Left lung (tissue), 4 donors: ENCODE measurements at regions not wholly inside any gene's neighbourhood (a gene's known extent, or its start where the extent isn't known, plus 50 kb on each side); places are given as distances from the start of the nearest gene placed in this dataset.

Experiments
- ATAC-seq: fragments of 200-7000 bp; cut with Tn5 transposase; one replicate; pipeline ENCODE4 v1.9.1; 2020; ENCODE audit warnings: moderate library complexity
- DNase-seq, 4 donors: peaks; one replicate each; pipeline ENCODE4 v3.0.0-alpha.2; 2013 to 2020
- H3K27ac ChIP-seq, 2 donors: fragments of 200-600 bp; sonication (generic) in 1 of 2; one replicate each; pipeline versions ENCODE4 v1.5.0 to v1.8.0; 2020 to 2021
- H3K27me3 ChIP-seq, 2 donors: fragments of 200-600 bp; sonication (generic) in 1 of 2; one replicate each; pipeline versions ENCODE4 v1.5.0 to v1.8.0; 2020 to 2021
- H3K36me3 ChIP-seq, 2 donors: fragments of 200-600 bp; sonication (generic) in 1 of 2; one replicate each; pipeline versions ENCODE4 v1.5.0 to v1.8.0; 2020 to 2021
- H3K4me1 ChIP-seq, 2 donors: fragments of 200-600 bp; one replicate each; pipeline ENCODE4 v1.8.0; 2021
- H3K4me3 ChIP-seq, 2 donors: fragments of 200-600 bp; sonication (generic) in 1 of 2; one replicate each; pipeline versions ENCODE4 v1.5.0 to v1.8.0; 2020 to 2021; ENCODE audit warnings: mild to moderate bottlenecking in 1 of 2
- H3K9me3 ChIP-seq, 2 donors: fragments of 200-600 bp; sonication (generic) in 1 of 2; one replicate each; pipeline versions ENCODE4 v1.5.0 to v1.8.0; 2020 to 2021
- CTCF ChIP-seq, 2 donors: fragments of 200-600 bp; sonication (generic) in 1 of 2; IDR thresholded peaks; one replicate each; pipeline versions ENCODE4 v1.5.0 to v1.8.0; 2021; ENCODE audit warnings: antibody characterized with exemption in 2 of 2
- intact Hi-C, 2 donors: fragments of 100-400 bp; cut with DNase I; formaldehyde crosslinking; loops; one replicate each; pipeline versions ENCODE4 v1.11.2 to v1.14.2; 2022
- donor health status: DM: no; HTN: yes; CAD: no.
- donor health status: DM: no; HTN: no; CAD: no.

GRCh38 chr11:92357841-92358240, 133.2 kb downstream of the FAT3 start:
- Histone ChIP-seq H3K4me1 (no peaks in the 10 kb centered on the region), H3K27me3 (no peaks in the 10 kb centered on the region), H3K4me3 (no peak overlapping the region), H3K27ac (no peak overlapping the region), H3K9me3 (no peaks in the 10 kb centered on the region), H3K36me3 (no peaks in the 10 kb centered on the region)
- DNase-seq (no peak), ATAC-seq (no peak)
- no peak for TF ChIP-seq CTCF (IDR thresholded peaks at IDR 0.05)
- intact Hi-C loops = no loop called here

- no peaks in the 10 kb centered on the region for H3K4me1 ChIP-seq
- H3K36me3 ChIP-seq = no peaks in the 10 kb centered on the region
- H3K27me3 ChIP-seq = no peaks in the 10 kb centered on the region
- H3K9me3 ChIP-seq = no peaks in the 10 kb centered on the region
- no peak overlapping the region for H3K27ac ChIP-seq
- ATAC-seq = no peak
- H3K4me3 ChIP-seq = no peak overlapping the region
- no peak for DNase-seq
- intact Hi-C loops = no loop called here
- TF ChIP-seq CTCF (IDR thresholded peaks at IDR 0.05) = no peak
These were observed 136.9 kb downstream of the FAT3 start for GRCh38 chr11:92361551-92361950.

- Histone ChIP-seq H3K27me3 (no peaks in the 10 kb centered on the region), H3K4me3 (no peak overlapping the region), H3K9me3 (no peaks in the 10 kb centered on the region), H3K36me3 (no peaks in the 10 kb centered on the region), H3K4me1 (no peaks in the 10 kb centered on the region), H3K27ac (no peak overlapping the region)
- intact Hi-C loops = no loop called here
- no peak for TF ChIP-seq CTCF (IDR thresholded peaks at IDR 0.05)
- DNase-seq (no peak), ATAC-seq (no peak)
These were observed 138.4 kb downstream of the FAT3 start for GRCh38 chr11:92362989-92363388.

GRCh38 chr11:92364177-92364576, 139.6 kb downstream of the FAT3 start:
- ATAC-seq = no peak
- Histone ChIP-seq H3K4me3 (no peak overlapping the region), H3K9me3 (no peaks in the 10 kb centered on the region), H3K4me1 (no peaks in the 10 kb centered on the region), H3K27me3 (no peaks in the 10 kb centered on the region), H3K27ac (no peak overlapping the region), H3K36me3 (no peaks in the 10 kb centered on the region)
- DNase-seq = no peak
- no peak for TF ChIP-seq CTCF (IDR thresholded peaks at IDR 0.05)
- intact Hi-C loops = no loop called here

- no peak overlapping the region for H3K27ac ChIP-seq
- TF ChIP-seq CTCF (IDR thresholded peaks at IDR 0.05) = no peak
- DNase-seq (no peak), ATAC-seq (no peak)
- H3K4me3 ChIP-seq = no peak overlapping the region
- no peaks in the 10 kb centered on the region for H3K36me3 ChIP-seq
- H3K27me3 ChIP-seq = no peaks in the 10 kb centered on the region
- H3K4me1 ChIP-seq = no peaks in the 10 kb centered on the region
- intact Hi-C loops = no loop called here
- H3K9me3 ChIP-seq = no peaks in the 10 kb centered on the region
These were observed 151.6 kb downstream of the FAT3 start for GRCh38 chr11:92376146-92376599.
